ENCODE measurements at regions not wholly inside any gene's neighbourhood (a gene's known extent, or its start where the extent isn't known, plus 50 kb on each side); places are given as distances from the start of the nearest gene placed in this dataset.
"Not testable (repeated sequence)": the region's sequence is repeated elsewhere in the genome, so short reads cannot be mapped to it uniquely, and the experiment has no call there.

DNA sequence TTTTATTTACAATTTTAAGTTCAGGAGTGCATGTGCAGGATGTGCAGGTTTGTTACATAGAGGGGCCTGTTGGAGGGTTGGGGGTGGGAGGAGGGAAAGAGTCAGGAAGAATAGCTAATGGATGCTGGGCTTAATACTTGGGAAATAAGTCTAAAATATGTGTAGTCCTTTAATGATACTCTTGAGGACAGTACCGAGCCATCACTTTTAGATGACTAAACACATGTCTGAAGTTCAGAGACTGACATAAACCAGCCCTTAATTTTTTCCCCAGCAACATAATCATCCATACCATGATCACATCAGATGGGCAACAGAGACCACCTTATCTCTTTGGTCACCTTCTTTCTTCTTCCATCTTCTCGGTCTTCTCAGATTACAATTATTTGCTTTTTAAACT, 189.1 kb upstream of the COL3A1 start:
- intact Hi-C loops (cut with DNase I): loop anchor here (5.0 kb wide), 1 partner anchor 258 kb away; no protein-coding TSS in a partner anchor
- DNase-seq (ENCODE audit: low spot score): no peak

DNA sequence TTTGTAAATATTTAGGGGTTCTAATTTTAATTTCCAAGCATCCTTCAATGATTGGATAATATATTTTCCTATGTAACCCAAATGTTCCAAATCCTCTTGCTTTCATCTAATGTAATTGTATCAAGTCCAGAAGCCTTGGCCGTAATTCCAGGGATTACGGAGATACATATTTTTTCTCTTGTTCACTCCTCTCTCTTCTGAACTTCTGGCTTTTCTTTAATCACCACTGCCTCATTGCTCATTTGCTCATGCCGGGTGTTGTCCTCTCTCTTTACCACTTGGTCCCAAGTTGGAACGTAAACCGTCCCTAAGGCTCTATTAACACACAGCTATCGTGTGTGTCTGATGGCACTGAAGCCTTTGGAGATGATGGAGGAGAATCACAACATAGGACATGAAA, 188.7 kb upstream of the COL3A1 start:
- DNase-seq (ENCODE audit: low spot score): no peak

DNA sequence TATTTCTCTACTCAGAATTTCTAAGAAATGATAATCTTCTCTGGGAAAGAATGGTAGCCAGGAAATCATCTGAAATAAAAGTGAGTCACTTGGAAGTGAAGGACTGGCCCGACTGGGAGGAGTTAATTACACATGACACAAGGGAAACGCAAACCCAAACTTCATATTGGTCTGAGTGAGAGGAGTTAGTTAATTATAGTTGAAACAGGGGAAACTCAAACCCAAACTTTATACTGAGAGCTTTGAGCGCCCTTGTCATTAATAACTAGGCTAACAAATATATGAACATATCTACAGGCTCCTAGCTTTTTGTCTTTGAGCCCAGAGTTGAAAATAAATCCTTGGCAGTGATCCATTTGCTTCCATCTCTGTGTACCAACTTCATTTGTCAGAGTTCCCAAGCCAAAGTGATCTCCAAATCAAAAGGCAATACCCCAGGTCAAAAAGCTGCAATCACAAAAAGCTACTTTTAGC, 187.8 kb upstream of the COL3A1 start:
- intact Hi-C loops (cut with DNase I): loop anchor here (2.0 to 5.0 kb wide), 2 partner anchors 192 to 259 kb away; no protein-coding TSS in a partner anchor

More for the DNA sequence above, 188.7 kb upstream of the COL3A1 start:
- intact Hi-C loops (cut with DNase I): loop anchor here (5.0 kb wide), 1 partner anchor 258 kb away; no protein-coding TSS in a partner anchor

DNA sequence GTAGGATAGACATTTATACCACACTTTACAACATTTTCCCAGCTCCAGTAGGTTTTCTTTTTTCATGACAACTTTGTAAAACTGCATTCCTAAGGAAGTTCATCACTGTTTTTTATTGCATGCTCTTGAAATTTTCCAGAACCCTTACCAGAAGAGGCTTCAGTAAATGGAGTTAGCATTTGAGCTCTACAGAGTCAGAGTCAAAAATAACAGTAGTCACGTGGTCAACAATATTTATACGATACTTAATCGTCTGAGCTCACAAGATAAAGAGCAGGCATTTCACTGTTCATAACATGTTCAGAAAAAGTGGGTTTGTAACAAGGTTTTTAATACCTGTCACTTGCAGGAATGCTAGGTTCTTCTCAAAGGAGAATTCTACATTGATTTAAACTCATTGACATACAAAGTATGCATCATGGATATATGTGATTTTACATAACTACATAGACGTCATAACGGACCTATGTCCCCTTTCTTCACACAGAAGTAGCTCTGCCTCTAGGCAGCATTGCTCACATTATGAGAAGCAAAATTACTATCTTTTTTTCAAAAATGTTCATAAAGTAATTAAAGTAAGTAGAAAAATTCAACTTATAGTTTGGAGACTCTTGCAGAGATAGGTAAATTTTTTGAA, 187.0 kb upstream of the COL3A1 start:
- intact Hi-C loops (cut with DNase I): loop anchor here (2.0 to 5.0 kb wide), 2 partner anchors 192 to 260 kb away; no protein-coding TSS in a partner anchor
- no peak for DNase-seq (ENCODE audit: low spot score)

More for the DNA sequence above, 187.8 kb upstream of the COL3A1 start:
- no peak for DNase-seq (ENCODE audit: low spot score)

DNA sequence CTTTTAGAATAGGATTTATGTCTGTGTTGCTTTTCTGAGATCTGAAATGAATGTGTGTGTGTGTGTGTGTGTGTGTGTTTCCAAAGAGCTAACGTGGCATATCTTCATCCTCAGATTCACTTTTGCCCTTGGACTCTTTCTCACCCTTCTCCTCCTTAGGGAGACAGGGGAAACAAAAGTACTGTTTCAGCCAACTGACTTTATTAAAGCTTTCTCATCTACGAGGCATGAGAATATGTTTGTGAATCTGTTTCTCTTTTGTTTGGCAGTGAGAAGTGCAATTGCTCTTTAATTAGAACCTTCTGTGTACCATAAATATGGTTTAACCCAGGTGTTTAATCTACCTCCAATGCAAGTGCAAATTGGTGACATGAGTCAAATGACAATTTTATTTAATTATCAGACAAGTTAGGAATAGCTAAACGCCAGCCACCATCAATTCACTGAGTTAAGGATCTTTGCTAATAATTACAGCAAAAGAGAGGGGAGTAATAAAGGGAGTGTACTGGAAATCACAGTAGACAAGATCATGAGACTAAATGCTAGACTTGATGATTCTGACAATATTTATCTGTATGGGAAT, 186.4 kb upstream of the COL3A1 start:
- no peak for DNase-seq (ENCODE audit: low spot score)
- intact Hi-C loops (cut with DNase I): loop anchor here (2.0 to 5.0 kb wide), 2 partner anchors 191 to 260 kb away; no protein-coding TSS in a partner anchor

DNA sequence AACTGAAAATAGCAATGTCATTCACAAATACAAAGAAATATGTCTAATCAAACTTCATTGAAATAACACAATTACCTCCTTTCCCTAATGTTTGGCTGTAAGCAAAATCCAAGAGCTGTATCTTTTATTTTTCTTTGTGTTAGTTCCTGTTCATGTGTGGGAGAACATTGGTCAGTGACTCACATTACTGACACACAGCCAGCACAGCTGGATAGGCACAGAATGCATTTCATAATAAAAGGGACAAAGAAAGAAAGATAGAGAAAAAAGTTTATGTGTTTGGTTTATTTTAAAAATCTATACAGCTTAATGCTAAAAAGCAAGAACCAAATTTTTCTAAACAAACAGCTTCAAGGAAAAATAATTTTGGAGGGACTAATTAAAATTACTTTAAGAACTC, 185.6 kb upstream of the COL3A1 start:
- DNase-seq (ENCODE audit: low spot score): no peak
- intact Hi-C loops (cut with DNase I): loop anchor here (5.0 kb wide), 1 partner anchor 261 kb away; no protein-coding TSS in a partner anchor

DNA sequence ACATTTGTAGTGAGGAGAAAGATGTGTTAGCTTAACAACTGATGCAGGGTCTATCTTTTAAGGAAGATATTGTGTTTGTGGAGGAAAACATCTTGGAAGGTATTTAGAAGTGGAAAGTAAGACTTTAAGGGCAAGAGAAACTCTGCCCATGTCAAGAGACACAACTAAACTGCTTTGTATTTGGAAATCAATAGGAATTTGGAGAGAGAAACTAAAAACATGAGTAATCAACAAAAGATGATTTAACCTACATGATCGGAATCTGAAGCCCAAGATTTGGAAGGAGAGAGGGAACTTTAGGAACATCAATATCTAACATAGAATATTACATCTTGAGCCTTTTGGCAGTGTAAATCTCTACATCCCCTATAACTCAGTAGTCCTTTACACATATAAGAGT, 184.2 kb upstream of the COL3A1 start:
- intact Hi-C loops (cut with DNase I): loop anchor here (5.0 kb wide), 1 partner anchor 263 kb away; no protein-coding TSS in a partner anchor
- DNase-seq (ENCODE audit: low spot score): no peak

- DNase-seq (ENCODE audit: low spot score); intact Hi-C loops (cut with DNase I): not testable (repeated sequence)
These were observed 179.7 kb upstream of the COL3A1 start for GRCh38 chr2:188794453-188794852.

DNA sequence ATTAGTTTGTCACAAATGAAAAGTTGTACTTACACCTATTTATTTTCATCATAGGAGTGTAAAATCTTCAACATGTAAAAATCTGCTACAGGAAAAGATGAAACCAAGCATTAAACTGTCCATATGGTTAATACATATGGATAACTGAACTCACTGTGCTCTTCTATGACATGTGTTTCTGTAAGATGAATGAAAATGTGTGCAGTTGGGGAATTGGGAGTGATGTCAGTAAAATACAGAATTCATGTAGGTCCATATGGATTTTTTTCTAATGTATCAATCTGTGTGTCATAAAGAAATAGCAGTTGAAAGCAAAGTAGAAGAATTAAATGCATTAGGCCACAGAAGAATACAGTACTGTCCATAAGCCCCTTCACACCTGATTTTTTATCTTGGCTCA, 178.4 kb upstream of the COL3A1 start:
- intact Hi-C loops (cut with DNase I): no loop called here
- DNase-seq (ENCODE audit: low spot score): no peak

GRCh38 chr2:188797371-188797770, 176.8 kb upstream of the COL3A1 start:
- DNase-seq (ENCODE audit: low spot score): no peak
- intact Hi-C loops (cut with DNase I): no loop called here

DNA sequence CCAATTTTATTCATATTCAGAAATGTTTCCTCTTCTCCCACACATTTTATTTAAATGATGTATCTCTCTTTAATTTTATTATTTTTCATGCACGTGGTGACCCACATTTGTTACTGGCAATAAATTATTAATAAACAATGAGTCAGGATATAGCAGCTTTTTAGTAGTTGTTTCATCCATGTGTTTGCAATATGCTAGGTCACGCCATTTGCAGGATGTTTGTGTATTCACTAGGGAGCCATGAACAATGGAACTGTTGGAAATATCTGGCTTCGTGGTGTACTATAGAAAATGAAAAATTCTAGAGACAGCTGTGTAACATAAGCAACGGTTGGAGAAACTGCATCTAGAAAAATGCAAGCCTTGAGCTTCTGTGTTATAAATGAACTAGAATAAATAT, 176.0 kb upstream of the COL3A1 start:
- intact Hi-C loops (cut with DNase I): no loop called here
- no peak for DNase-seq (ENCODE audit: low spot score)

GRCh38 chr2:188805219-188805618, 169.0 kb upstream of the COL3A1 start:
- no peak for DNase-seq (ENCODE audit: low spot score)
- intact Hi-C loops (cut with DNase I): no loop called here

GRCh38 chr2:188808947-188809355, 165.2 kb upstream of the COL3A1 start:
- intact Hi-C loops (cut with DNase I): no loop called here
- no peak for DNase-seq (ENCODE audit: low spot score)

GRCh38 chr2:188810586-188810985, 163.6 kb upstream of the COL3A1 start:
- DNase-seq (ENCODE audit: low spot score): no peak

DNA sequence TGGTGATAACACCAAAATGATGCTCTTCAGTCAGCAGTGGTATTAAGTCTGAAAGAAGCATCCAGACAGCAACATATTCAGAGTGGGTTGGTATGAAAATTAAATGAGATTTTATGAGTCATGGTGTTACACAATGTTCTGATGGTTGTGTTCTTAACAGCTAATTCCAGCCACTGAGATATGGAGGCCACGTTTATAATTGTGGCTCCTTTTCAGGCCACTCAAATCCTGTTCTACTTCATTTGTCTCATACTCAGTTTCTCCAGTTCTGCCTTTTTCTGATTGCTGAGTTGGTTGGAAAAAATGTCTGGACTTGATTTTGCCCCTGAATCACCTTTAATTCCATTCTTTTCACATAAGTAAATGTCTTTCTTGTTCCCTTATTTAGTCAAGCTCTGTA, 162.7 kb upstream of the COL3A1 start:
- no peak for DNase-seq (ENCODE audit: low spot score)
- intact Hi-C loops (cut with DNase I): loop anchor here (10.0 kb wide), 1 partner anchor 123 kb away; no protein-coding TSS in a partner anchor

More at GRCh38 chr2:188810586-188810985, 163.6 kb upstream of the COL3A1 start:
- intact Hi-C loops (cut with DNase I): loop anchor here (10.0 kb wide), 1 partner anchor 124 kb away; no protein-coding TSS in a partner anchor

DNA sequence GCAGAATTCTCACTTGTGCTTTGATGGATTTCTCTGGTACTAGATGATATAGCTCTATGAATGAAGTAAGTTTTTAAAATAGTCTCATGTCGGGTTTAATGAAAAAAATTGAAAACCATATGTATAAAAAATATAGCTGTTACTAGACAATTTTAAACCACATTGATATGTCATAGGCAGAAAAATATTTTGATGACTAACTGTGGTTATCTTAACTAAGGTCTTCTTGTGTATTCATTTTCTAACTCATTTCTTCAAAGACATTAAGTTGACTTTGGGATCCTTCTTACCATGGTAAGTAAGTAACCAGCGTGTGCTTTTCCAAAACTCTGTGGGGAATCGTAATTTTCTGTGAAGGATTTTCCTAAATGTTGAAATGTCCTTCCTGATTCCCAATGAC, 160.9 kb upstream of the COL3A1 start:
- DNase-seq (ENCODE audit: low spot score): no peak
- intact Hi-C loops (cut with DNase I): loop anchor here (10.0 kb wide), 1 partner anchor 121 kb away; no protein-coding TSS in a partner anchor

DNA sequence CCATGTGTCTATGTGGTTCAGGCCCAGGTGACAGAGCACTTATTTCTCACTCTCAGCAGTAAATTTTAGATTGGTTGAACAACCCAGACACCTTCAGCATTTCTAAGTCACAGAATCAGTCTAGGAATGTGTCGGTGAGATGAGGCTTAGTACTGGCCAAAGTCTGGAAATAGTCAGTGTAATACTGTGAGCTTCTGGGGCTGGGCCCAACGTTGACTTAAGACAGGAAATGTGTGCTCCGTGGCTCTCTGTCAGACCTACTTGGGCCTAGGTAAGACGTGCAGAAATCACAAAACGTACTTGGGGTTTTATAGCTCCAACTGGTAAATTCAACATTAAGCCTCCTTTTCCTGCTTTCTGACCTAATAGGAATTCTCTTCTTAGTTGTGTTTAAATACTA, 160.3 kb upstream of the COL3A1 start:
- intact Hi-C loops (cut with DNase I): loop anchor here (10.0 kb wide), 1 partner anchor 121 kb away; no protein-coding TSS in a partner anchor
- DNase-seq (ENCODE audit: low spot score): no peak

GRCh38 chr2:188819011-188819410, 155.2 kb upstream of the COL3A1 start:
- intact Hi-C loops (cut with DNase I): loop anchor here (10.0 kb wide), 1 partner anchor 116 kb away; no protein-coding TSS in a partner anchor
- no peak for DNase-seq (ENCODE audit: low spot score)

GRCh38 chr2:188819792-188820191, 154.4 kb upstream of the COL3A1 start:
- no peak for DNase-seq (ENCODE audit: low spot score)
- intact Hi-C loops (cut with DNase I): loop anchor here (10.0 kb wide), 1 partner anchor 115 kb away; no protein-coding TSS in a partner anchor

GRCh38 chr2:188820576-188820975, 153.6 kb upstream of the COL3A1 start:
- intact Hi-C loops (cut with DNase I): no loop called here
- no peak for DNase-seq (ENCODE audit: low spot score)
